WTC11 (cell line): ENCODE measurements at regions not wholly inside any gene's neighbourhood (a gene's known extent, or its start where the extent isn't known, plus 50 kb on each side); places are given as distances from the start of the nearest gene placed in this dataset.

Experiments used
- ATAC-seq: fragments of 200-7000 bp; cut with Tn5 transposase; 2 replicates; pipeline ENCODE4 v1.10.0; 2021; ENCODE audit warnings: mild to moderate bottlenecking, moderate library complexity
- CTCF ChIA-PET: fragments of 300-600 bp; sonication (Branson Sonifier 250); formaldehyde crosslinking; loops from one replicate; lab custom pipeline; 2021; ENCODE audit warnings: antibody characterized with exemption; lab: Charles Lee
- POLR2A ChIA-PET: fragments of 350-600 bp; sonication (Branson Sonifier 250); formaldehyde crosslinking; loops from one replicate; lab custom pipeline; 2021; ENCODE audit warnings: antibody characterized with exemption; lab: Charles Lee
- DNase-seq: peaks from one replicate; pipeline ENCODE4 v3.0.0; 2021; ENCODE audit warnings: low spot score
- H3K27ac Mint-ChIP-seq: 2 replicates; pipeline ENCODE4 v1.8.0; 2021; ENCODE audit warnings: mixed read lengths
- H3K27me3 Mint-ChIP-seq: 2 replicates; pipeline ENCODE4 v1.8.0; 2021; ENCODE audit warnings: low read depth, mild to moderate bottlenecking, moderate library complexity, mixed read lengths
- H3K36me3 Mint-ChIP-seq: 2 replicates; pipeline ENCODE4 v1.8.0; 2021; ENCODE audit warnings: mixed read lengths
- H3K4me1 Mint-ChIP-seq: 2 replicates; pipeline ENCODE4 v1.8.0; 2022; ENCODE audit warnings: mixed read lengths
- H3K4me3 Mint-ChIP-seq: 2 replicates; pipeline ENCODE4 v1.8.0; 2021; ENCODE audit warnings: mild to moderate bottlenecking, moderate library complexity, mixed read lengths
- H3K9me3 Mint-ChIP-seq: 2 replicates; pipeline ENCODE4 v1.8.0; 2021; ENCODE audit warnings: mixed read lengths
- EMX1 ChIP-seq: fragments of 250-450 bp; sonication (Bioruptor Pico); IDR thresholded peaks from 2 replicates; pipeline ENCODE4 v1.8.0; 2021; ENCODE audit warnings: mild to moderate bottlenecking
- ESRRA ChIP-seq: sonication (generic); formaldehyde crosslinking; IDR thresholded peaks from 2 replicates; pipeline ENCODE4 v1.8.1; 2022; ENCODE audit warnings: mild to moderate bottlenecking, missing genetic modification reagents, borderline replicate concordance
- ETV6 ChIP-seq: sonication (generic); formaldehyde crosslinking; IDR thresholded peaks from 2 replicates; pipeline ENCODE4 v1.8.1; 2022; ENCODE audit warnings: mild to moderate bottlenecking, missing genetic modification reagents
- FOXK1 ChIP-seq: sonication (generic); formaldehyde crosslinking; IDR thresholded peaks from 2 replicates; pipeline ENCODE4 v1.8.0; 2022; ENCODE audit warnings: mild to moderate bottlenecking, moderate library complexity, missing genetic modification reagents
- GABPB1 ChIP-seq: sonication (generic); formaldehyde crosslinking; IDR thresholded peaks from 2 replicates; pipeline ENCODE4 v1.8.1; 2023; ENCODE audit warnings: mild to moderate bottlenecking, missing genetic modification reagents
- GRHL2 ChIP-seq: fragments of 250-450 bp; sonication (Bioruptor Pico); IDR thresholded peaks from 2 replicates; pipeline ENCODE4 v1.8.0; 2022; ENCODE audit warnings: mild to moderate bottlenecking, moderate library complexity; ENCODE audit not compliant: insufficient replicate concordance, severe bottlenecking
- GTF2I ChIP-seq: fragments of 250-450 bp; sonication (Bioruptor Pico); conservative IDR thresholded peaks from 2 replicates; pipeline ENCODE4 v1.4.0; 2021; ENCODE audit warnings: mild to moderate bottlenecking
- IRF1 ChIP-seq: sonication (generic); formaldehyde crosslinking; IDR thresholded peaks from 2 replicates; pipeline ENCODE4 v1.8.0; 2023; ENCODE audit warnings: missing genetic modification reagents
- IRF2 ChIP-seq: sonication (generic); formaldehyde crosslinking; IDR thresholded peaks from 2 replicates; pipeline ENCODE4 v1.8.0; 2022; ENCODE audit warnings: low read depth, missing genetic modification reagents, borderline replicate concordance
- JUN ChIP-seq: sonication (generic); formaldehyde crosslinking; IDR thresholded peaks from 2 replicates; pipeline ENCODE4 v1.8.0; 2023; ENCODE audit warnings: mild to moderate bottlenecking, missing genetic modification reagents
- MAX ChIP-seq: sonication (generic); formaldehyde crosslinking; IDR thresholded peaks from 2 replicates; pipeline ENCODE4 v1.8.0; 2022; ENCODE audit warnings: mild to moderate bottlenecking, missing genetic modification reagents
- MXD4 ChIP-seq: fragments of 250-450 bp; sonication (Bioruptor Pico); IDR thresholded peaks from 2 replicates; pipeline ENCODE4 v1.8.0; 2021; ENCODE audit warnings: mild to moderate bottlenecking, moderate library complexity, borderline replicate concordance
- MYBL2 ChIP-seq: sonication (generic); formaldehyde crosslinking; IDR thresholded peaks from 2 replicates; pipeline ENCODE4 v1.8.1; 2023; ENCODE audit warnings: mild to moderate bottlenecking, moderate library complexity, missing genetic modification reagents
- NFATC4 ChIP-seq: fragments of 250-450 bp; sonication (Bioruptor Pico); IDR thresholded peaks from 2 replicates; pipeline ENCODE4 v1.9.0; 2021; ENCODE audit warnings: mild to moderate bottlenecking
- PRRX2 ChIP-seq: fragments of 250-450 bp; sonication (Bioruptor Pico); IDR thresholded peaks from 2 replicates; pipeline ENCODE4 v1.8.0; 2021; ENCODE audit warnings: mild to moderate bottlenecking
- RELA ChIP-seq: sonication (generic); formaldehyde crosslinking; IDR thresholded peaks from 2 replicates; pipeline ENCODE4 v1.8.1; 2022; ENCODE audit warnings: missing genetic modification reagents, mild to moderate bottlenecking, borderline replicate concordance
- RORB ChIP-seq: fragments of 250-450 bp; sonication (Bioruptor Pico); IDR thresholded peaks from 2 replicates; pipeline ENCODE4 v1.9.0; 2021; ENCODE audit warnings: mild to moderate bottlenecking
- TEAD1 ChIP-seq: sonication (generic); formaldehyde crosslinking; IDR thresholded peaks from 2 replicates; pipeline ENCODE4 v1.8.0; 2022; ENCODE audit warnings: mild to moderate bottlenecking, missing genetic modification reagents
- TEAD4 ChIP-seq: sonication (generic); formaldehyde crosslinking; IDR thresholded peaks from 2 replicates; pipeline ENCODE4 v1.8.0; 2022; ENCODE audit warnings: mild to moderate bottlenecking, missing genetic modification reagents
- ZBTB21 ChIP-seq: sonication (generic); formaldehyde crosslinking; IDR thresholded peaks from 2 replicates; pipeline ENCODE4 v1.8.1; 2023; ENCODE audit warnings: mild to moderate bottlenecking, missing genetic modification reagents, borderline replicate concordance
- ZMAT4 ChIP-seq: fragments of 250-450 bp; sonication (Bioruptor Pico); IDR thresholded peaks from 2 replicates; pipeline ENCODE4 v1.9.0; 2021; ENCODE audit warnings: mild to moderate bottlenecking
- ZNF138 ChIP-seq: sonication (generic); formaldehyde crosslinking; conservative IDR thresholded peaks from 2 replicates; pipeline ENCODE4 v1.8.1; 2022; ENCODE audit warnings: mild to moderate bottlenecking, moderate library complexity, missing genetic modification reagents
- ZNF232 ChIP-seq: sonication (generic); formaldehyde crosslinking; IDR thresholded peaks from 2 replicates; pipeline ENCODE4 v1.8.0; 2022; ENCODE audit warnings: mild to moderate bottlenecking, missing genetic modification reagents
- ZNF317 ChIP-seq: sonication (generic); formaldehyde crosslinking; IDR thresholded peaks from 2 replicates; pipeline ENCODE4 v1.8.1; 2023; ENCODE audit warnings: low read depth, mild to moderate bottlenecking, moderate library complexity, missing genetic modification reagents, borderline replicate concordance
- ZNF396 ChIP-seq: fragments of 250-450 bp; sonication (Bioruptor Pico); IDR thresholded peaks from 2 replicates; pipeline ENCODE4 v1.8.0; 2021; ENCODE audit warnings: mild to moderate bottlenecking, moderate library complexity, borderline replicate concordance
- ZNF416 ChIP-seq: fragments of 250-450 bp; sonication (Bioruptor Pico); IDR thresholded peaks from 2 replicates; pipeline ENCODE4 v1.9.0; 2021; ENCODE audit warnings: mild to moderate bottlenecking, inconsistent platforms
- TF ChIP-seq, protein P1 (sequence below): sonication (generic); formaldehyde crosslinking; IDR thresholded peaks from 2 replicates; pipeline ENCODE4 v1.8.0; 2022; ENCODE audit warnings: mild to moderate bottlenecking, missing genetic modification reagents
- TF ChIP-seq, protein P2 (sequence below): sonication (generic); formaldehyde crosslinking; IDR thresholded peaks from 2 replicates; pipeline ENCODE4 v1.8.1; 2022; ENCODE audit warnings: low read depth, mild to moderate bottlenecking, moderate library complexity, missing genetic modification reagents, borderline replicate concordance
- TF ChIP-seq, protein P3 (sequence below): sonication (generic); formaldehyde crosslinking; IDR thresholded peaks from 2 replicates; pipeline ENCODE4 v1.8.1; 2023; ENCODE audit warnings: mild to moderate bottlenecking, missing genetic modification reagents, moderate library complexity

DNA sequence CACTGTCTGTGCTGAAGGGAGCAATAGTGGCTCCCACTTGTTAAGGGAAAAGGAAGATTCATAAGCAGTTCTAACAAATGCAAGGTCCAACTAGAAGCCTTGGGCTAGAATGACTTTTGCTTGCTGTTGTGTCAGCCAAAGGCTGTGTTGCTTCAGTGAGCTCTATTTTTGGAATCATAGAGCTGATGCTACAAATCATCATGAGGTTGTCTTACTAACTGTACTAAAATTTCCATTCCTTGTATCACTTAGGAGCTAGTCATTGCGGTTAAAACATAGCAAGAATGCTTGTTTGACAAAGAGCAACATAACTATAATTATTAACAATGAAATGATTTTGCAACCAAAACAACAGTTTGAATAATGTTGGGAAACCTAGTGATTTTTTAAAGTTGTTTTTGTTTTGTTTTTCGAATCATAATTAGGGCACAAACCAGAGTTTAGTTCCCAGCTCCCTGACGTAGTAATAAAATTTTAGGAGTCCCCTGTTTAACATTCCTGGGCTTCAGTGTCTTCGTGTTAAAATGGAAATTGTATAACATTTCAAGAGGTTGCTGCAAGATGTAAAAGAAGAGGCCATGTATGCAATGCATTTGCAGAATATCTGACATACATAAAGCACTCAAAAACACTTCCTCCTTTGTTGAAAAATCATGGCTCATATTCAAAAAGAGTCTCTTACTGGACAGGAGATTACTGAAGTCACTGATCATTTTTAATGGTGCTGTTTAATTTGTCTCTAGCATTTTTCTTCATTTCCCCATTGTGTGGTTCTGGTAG is 183.4 kb downstream of the MACC1 start:
- peaks cover 81% of the 10 kb centered on the region for H3K4me1 Mint-ChIP-seq
- CTCF ChIA-PET = no interaction called here
- H3K36me3 Mint-ChIP-seq = peaks cover 19% of the 10 kb centered on the region
- peak overlapping the region; percentile 83 for H3K27ac Mint-ChIP-seq
- no peaks in the 10 kb centered on the region; the same call in 1 of the 2 replicates for H3K9me3 Mint-ChIP-seq
- TF ChIP-seq ZBTB21 (CRISPR knock-in tag) (no peak), ESRRA (CRISPR knock-in tag) (no peak)
- TF ChIP-seq, all 79 proteins: peak for 0
- POLR2A ChIA-PET = interaction anchor here (0.8 kb wide), 1 partner anchor 34 kb away, joined by 3 read pairs; no protein-coding TSS in a partner anchor
- H3K4me3 Mint-ChIP-seq = no peak overlapping the region
- no peak for ATAC-seq
- no peak for DNase-seq
- no peaks in the 10 kb centered on the region for H3K27me3 Mint-ChIP-seq

DNA sequence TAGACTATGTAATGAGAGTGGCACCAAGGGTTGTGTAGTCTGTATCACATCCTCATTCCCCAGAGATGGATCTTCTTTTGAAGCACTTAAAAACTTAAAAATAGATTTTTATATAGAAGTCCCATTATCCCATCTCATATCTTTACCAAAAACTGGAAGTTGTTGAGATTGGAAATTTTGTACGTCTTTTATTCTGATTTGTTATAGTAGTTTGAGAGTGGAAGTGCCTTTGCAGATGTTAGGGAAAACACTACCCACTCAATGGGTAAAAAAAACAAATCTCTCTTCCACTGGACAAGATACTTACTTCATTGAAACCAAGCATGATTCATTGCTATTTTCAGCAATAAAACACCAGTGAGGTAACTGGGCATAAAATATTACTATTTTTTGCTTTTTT is 184.4 kb downstream of the MACC1 start:
- Mint-ChIP-seq H3K9me3 (no peaks in the 10 kb centered on the region; the same call in 1 of the 2 replicates), H3K4me1 (peaks cover 79% of the 10 kb centered on the region), H3K27me3 (no peaks in the 10 kb centered on the region), H3K27ac (peak overlapping the region; percentile 71), H3K4me3 (no peak overlapping the region), H3K36me3 (peaks cover 20% of the 10 kb centered on the region)
- POLR2A ChIA-PET = no interaction called here
- TF ChIP-seq RORB (CRISPR knock-in tag) (no peak), ETV6 (CRISPR knock-in tag) (no peak), GABPB1 (no peak), NFATC4 (no peak), ZMAT4 (CRISPR knock-in tag) (no peak), MYBL2 (CRISPR knock-in tag) (no peak), ZNF232 (CRISPR knock-in tag) (no peak), IRF2 (CRISPR knock-in tag) (no peak), TEAD1 (CRISPR knock-in tag) (no peak), GRHL2 (CRISPR knock-in tag) (no peak), MXD4 (CRISPR knock-in tag) (no peak), RELA (no peak), JUN (CRISPR knock-in tag) (no peak), ZNF416 (no peak)
- TF ChIP-seq, protein P1, sequence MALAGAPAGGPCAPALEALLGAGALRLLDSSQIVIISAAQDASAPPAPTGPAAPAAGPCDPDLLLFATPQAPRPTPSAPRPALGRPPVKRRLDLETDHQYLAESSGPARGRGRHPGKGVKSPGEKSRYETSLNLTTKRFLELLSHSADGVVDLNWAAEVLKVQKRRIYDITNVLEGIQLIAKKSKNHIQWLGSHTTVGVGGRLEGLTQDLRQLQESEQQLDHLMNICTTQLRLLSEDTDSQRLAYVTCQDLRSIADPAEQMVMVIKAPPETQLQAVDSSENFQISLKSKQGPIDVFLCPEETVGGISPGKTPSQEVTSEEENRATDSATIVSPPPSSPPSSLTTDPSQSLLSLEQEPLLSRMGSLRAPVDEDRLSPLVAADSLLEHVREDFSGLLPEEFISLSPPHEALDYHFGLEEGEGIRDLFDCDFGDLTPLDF (CRISPR knock-in tag) = no peak
- DNase-seq = no peak
- CTCF ChIA-PET = no interaction called here
- no peak for ATAC-seq

DNA sequence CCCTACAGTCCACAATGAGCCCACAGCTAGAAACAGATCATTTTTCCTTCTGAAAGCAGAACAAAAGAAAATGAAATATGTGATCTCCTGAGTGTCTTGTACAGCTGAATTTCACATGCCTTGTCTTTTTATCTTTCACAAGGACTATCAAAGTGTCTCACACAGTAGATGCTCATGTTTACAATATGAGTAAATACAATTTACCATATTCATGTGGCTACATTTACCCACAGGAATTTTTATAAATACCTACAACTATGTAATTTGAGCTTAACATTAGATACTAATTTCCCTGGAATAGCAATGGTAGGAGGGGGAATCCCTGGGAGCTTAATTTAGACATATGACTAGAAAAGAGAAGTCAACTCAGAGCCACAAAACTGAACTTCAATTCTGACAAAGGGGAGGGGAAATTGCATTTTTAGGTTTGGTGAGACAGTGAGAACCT is 186.2 kb downstream of the MACC1 start:
- Mint-ChIP-seq H3K4me1 (peaks cover 85% of the 10 kb centered on the region), H3K9me3 (peaks cover 1% of the 10 kb centered on the region; the same call in 1 of the 2 replicates), H3K4me3 (no peak overlapping the region), H3K36me3 (peaks cover 23% of the 10 kb centered on the region), H3K27ac (peak overlapping the region; percentile 44), H3K27me3 (no peaks in the 10 kb centered on the region)
- ChIA-PET CTCF (interaction anchor here (0.5 kb wide), 1 partner anchor 285 kb away, joined by 4 read pairs; no protein-coding TSS in a partner anchor), POLR2A (interaction anchor here (1.0 kb wide), 1 partner anchor 11 kb away, joined by 4 read pairs; no protein-coding TSS in a partner anchor)
- DNase-seq (no peak), ATAC-seq (no peak)
- TF ChIP-seq TEAD4 (no peak), FOXK1 (CRISPR knock-in tag) (no peak), ZNF416 (no peak), EMX1 (CRISPR knock-in tag) (no peak), ZNF317 (CRISPR knock-in tag) (no peak), JUN (CRISPR knock-in tag) (no peak), ZNF396 (CRISPR knock-in tag) (no peak), PRRX2 (no peak), GTF2I (CRISPR knock-in tag) (no peak), ZNF138 (no peak), MAX (CRISPR knock-in tag) (no peak), IRF1 (CRISPR knock-in tag) (no peak)
- TF ChIP-seq, protein P2, sequence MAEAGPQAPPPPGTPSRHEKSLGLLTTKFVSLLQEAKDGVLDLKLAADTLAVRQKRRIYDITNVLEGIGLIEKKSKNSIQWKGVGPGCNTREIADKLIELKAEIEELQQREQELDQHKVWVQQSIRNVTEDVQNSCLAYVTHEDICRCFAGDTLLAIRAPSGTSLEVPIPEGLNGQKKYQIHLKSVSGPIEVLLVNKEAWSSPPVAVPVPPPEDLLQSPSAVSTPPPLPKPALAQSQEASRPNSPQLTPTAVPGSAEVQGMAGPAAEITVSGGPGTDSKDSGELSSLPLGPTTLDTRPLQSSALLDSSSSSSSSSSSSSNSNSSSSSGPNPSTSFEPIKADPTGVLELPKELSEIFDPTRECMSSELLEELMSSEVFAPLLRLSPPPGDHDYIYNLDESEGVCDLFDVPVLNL (CRISPR knock-in tag) = no peak
- TF ChIP-seq, protein P3, sequence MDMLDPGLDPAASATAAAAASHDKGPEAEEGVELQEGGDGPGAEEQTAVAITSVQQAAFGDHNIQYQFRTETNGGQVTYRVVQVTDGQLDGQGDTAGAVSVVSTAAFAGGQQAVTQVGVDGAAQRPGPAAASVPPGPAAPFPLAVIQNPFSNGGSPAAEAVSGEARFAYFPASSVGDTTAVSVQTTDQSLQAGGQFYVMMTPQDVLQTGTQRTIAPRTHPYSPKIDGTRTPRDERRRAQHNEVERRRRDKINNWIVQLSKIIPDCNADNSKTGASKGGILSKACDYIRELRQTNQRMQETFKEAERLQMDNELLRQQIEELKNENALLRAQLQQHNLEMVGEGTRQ (CRISPR knock-in tag) = no peak
